ENCODE measurements at regions not wholly inside any gene's neighbourhood (a gene's known extent, or its start where the extent isn't known, plus 50 kb on each side); places are given as distances from the start of the nearest gene placed in this dataset.

DNA sequence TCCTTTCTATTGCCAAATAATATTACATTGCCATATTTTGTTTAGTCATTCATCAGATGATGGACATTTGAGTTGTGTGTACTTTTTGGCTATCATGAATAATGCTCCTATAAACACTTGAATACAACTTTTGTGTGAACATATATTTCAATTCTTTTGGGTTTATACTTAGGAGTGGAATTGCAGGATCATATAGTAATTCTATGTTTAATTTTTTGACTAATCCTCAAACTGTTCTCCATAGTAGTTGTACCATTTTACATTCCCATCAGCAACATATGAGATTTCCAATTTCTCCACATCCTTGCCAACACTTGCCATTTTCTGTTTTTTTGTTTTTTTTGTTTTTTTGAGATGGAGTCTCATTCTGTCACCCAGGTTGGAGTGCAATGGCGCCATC is 87.2 kb downstream of the B3GNT2 start:
- peaks cover 0 to 6% (median 4%) of the 10 kb centered on the region in 4 donors for H3K4me1 ChIP-seq
- no peaks in the 10 kb centered on the region for H3K27me3 ChIP-seq
- no peak overlapping the region for H3K4me3 ChIP-seq
- DNase-seq: no peak
- peaks cover 7 to 19% (median 12%) of the 10 kb centered on the region in 4 donors for H3K9me3 ChIP-seq
- H3K27ac ChIP-seq: no peak overlapping the region
- intact Hi-C loops (cut with DNase I; ENCODE audit: low total_unique reads): no loop called here
- TF ChIP-seq POLR2A (IDR thresholded peaks at IDR 0.05): no peak
- TF ChIP-seq EP300 (IDR thresholded peaks at IDR 0.05): no peak
- TF ChIP-seq POLR2AphosphoS5 (IDR thresholded peaks at IDR 0.05): no peak
- TF ChIP-seq, protein P1, sequence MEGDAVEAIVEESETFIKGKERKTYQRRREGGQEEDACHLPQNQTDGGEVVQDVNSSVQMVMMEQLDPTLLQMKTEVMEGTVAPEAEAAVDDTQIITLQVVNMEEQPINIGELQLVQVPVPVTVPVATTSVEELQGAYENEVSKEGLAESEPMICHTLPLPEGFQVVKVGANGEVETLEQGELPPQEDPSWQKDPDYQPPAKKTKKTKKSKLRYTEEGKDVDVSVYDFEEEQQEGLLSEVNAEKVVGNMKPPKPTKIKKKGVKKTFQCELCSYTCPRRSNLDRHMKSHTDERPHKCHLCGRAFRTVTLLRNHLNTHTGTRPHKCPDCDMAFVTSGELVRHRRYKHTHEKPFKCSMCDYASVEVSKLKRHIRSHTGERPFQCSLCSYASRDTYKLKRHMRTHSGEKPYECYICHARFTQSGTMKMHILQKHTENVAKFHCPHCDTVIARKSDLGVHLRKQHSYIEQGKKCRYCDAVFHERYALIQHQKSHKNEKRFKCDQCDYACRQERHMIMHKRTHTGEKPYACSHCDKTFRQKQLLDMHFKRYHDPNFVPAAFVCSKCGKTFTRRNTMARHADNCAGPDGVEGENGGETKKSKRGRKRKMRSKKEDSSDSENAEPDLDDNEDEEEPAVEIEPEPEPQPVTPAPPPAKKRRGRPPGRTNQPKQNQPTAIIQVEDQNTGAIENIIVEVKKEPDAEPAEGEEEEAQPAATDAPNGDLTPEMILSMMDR (IDR thresholded peaks at IDR 0.05): no peak
- no peaks in the 10 kb centered on the region for H3K36me3 ChIP-seq
- WGBS, 5 donors: 93 to 96% (median 94%) methylated on average over 1 of the region's 1 CpG

DNA sequence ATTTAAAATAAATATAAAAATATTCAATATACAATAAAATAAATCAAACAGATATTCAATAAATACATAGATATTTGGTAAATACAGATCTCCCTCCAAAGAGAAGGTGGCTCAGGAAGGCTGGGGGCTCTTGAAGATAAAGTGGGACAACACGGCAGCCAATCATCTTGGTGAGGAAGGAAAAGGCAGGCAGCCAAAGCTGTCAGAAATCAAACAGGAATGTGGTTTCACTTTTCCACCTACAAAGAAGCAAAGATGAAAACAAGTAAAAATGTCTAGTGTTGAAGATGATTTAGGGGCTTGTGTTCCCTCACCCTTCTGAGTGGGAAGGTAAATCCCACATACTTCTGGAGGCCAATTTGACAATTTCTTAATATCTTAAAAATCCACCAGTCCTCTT is 85.7 kb downstream of the B3GNT2 start:
- Histone ChIP-seq H3K4me1 (no peaks in the 10 kb centered on the region), H3K4me3 (no peak overlapping the region), H3K27ac (no peak overlapping the region), H3K9me3 (peaks cover 14 to 30% (median 22%) of the 10 kb centered on the region in 4 donors), H3K27me3 (no peaks in the 10 kb centered on the region), H3K36me3 (no peaks in the 10 kb centered on the region)
- intact Hi-C loops (cut with DNase I; ENCODE audit: low total_unique reads): no loop called here
- no peak for DNase-seq
- WGBS, 5 donors: 14 to 40% (median 16%) methylated on average over 1 of the region's 1 CpG
- TF ChIP-seq, protein P1 (IDR thresholded peaks at IDR 0.05): no peak
- TF ChIP-seq EP300 (IDR thresholded peaks at IDR 0.05) (no peak), POLR2AphosphoS5 (IDR thresholded peaks at IDR 0.05) (no peak), POLR2A (IDR thresholded peaks at IDR 0.05) (no peak)

DNA sequence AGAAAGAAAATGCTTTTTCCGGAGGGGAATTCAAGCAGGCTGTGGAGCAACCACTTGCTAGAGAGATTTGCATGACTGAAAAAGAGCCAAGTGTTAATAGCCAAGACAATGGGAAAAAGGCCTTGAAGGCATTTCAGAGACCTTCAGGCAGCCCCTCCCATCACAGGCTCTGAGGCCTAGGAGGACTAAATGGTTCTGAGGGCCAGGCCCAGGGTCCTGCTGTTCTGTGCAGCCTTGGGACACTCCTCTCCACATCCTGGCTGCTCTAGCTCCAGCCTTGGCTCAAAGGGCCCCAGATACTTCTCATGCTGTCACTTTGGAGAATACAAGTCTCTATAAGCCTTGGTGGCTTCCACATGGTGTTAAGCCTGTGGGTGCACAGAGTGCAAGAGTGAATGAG is 81.8 kb downstream of the B3GNT2 start:
- DNase-seq: no peak
- H3K27me3 ChIP-seq: no peaks in the 10 kb centered on the region
- intact Hi-C loops (cut with DNase I; ENCODE audit: low total_unique reads): no loop called here
- no peak overlapping the region for H3K27ac ChIP-seq
- H3K4me1 ChIP-seq: no peaks in the 10 kb centered on the region
- H3K9me3 ChIP-seq: peaks cover 9 to 17% (median 11%) of the 10 kb centered on the region in 4 donors
- TF ChIP-seq, protein P1 (IDR thresholded peaks at IDR 0.05): no peak
- TF ChIP-seq POLR2AphosphoS5 (IDR thresholded peaks at IDR 0.05): no peak
- no peak for TF ChIP-seq POLR2A (IDR thresholded peaks at IDR 0.05)
- TF ChIP-seq EP300 (IDR thresholded peaks at IDR 0.05): no peak
- no peak overlapping the region for H3K4me3 ChIP-seq
- WGBS, 5 donors: 90 to 100% (median 96%) methylated on average over 1 of the region's 1 CpG
- H3K36me3 ChIP-seq: no peaks in the 10 kb centered on the region

All from stomach (tissue), 8 donors.